Loucy (cell line): ENCODE measurements at regions not wholly inside any gene's neighbourhood (a gene's known extent, or its start where the extent isn't known, plus 50 kb on each side); places are given as distances from the start of the nearest gene placed in this dataset.

Source experiments
- CTCF ChIP-seq: fragments of 200-600 bp; sonication (generic); conservative IDR thresholded peaks from 2 replicates; pipeline ENCODE4 v1.5.1; 2014; ENCODE audit warnings: mild to moderate bottlenecking, antibody characterized with exemption, low read length
- EZH2phosphoT487 ChIP-seq: fragments of 200-600 bp; IDR thresholded peaks from 2 replicates; pipeline ENCODE4 v1.6.1; 2018; ENCODE audit warnings: antibody characterized with exemption, mild to moderate bottlenecking, moderate library complexity, borderline replicate concordance

GRCh38 chr3:72181251-72181650 is 396.3 kb upstream of the PROK2 start:
- TF ChIP-seq EZH2phosphoT487 (no peak), CTCF (no peak)
